Fibroblast of lung (primary cell): ENCODE measurements at regions not wholly inside any gene's neighbourhood (a gene's known extent, or its start where the extent isn't known, plus 50 kb on each side); places are given as distances from the start of the nearest gene placed in this dataset.

ENCODE experiments used
- CTCF ChIP-seq, 2 donors: IDR thresholded peaks in 1 of 2; conservative IDR thresholded peaks in 1 of 2; 1 replicate in 1 of 2; 2 replicates in 1 of 2; pipeline ENCODE4 v1.5.1; 2011 to 2012; ENCODE audit warnings: low read length in 2 of 2, control low read depth in 1 of 2, inconsistent platforms in 1 of 2, low read depth in 1 of 2, mild to moderate bottlenecking in 1 of 2
- EZH2 ChIP-seq: IDR thresholded peaks from 2 replicates; pipeline ENCODE4 v1.5.1; 2012; ENCODE audit warnings: low read length, control low read depth, mild to moderate bottlenecking; ENCODE audit errors: missing control alignments

- TF ChIP-seq CTCF (conservative IDR thresholded peaks at IDR 0.05 in 1 of 2, IDR thresholded peaks at IDR 0.05 in 1 of 2; ENCODE audit: low read depth in 1 of 2, low read length in 2 of 2) = no peak
- no peak for TF ChIP-seq EZH2
Measured at GRCh38 chr13:53336441-53337160, 308.0 kb downstream of the OLFM4 start.
